Mesenchymal stem cell (in vitro differentiated cells and primary cell): ENCODE measurements at regions not wholly inside any gene's neighbourhood (a gene's known extent, or its start where the extent isn't known, plus 50 kb on each side); places are given as distances from the start of the nearest gene placed in this dataset.
"Not testable (repeated sequence)": the region's sequence is repeated elsewhere in the genome, so short reads cannot be mapped to it uniquely, and the experiment has no call there.

Experiments used
- DNase-seq: peaks from one replicate; pipeline ENCODE4 v3.0.0-alpha.2; 2013
- H2AFZ ChIP-seq: one replicate; pipeline ENCODE4 v1.6.1; 2013; ENCODE audit warnings: low read depth, mild to moderate bottlenecking, control low read depth, inconsistent platforms, low read length, moderate library complexity
- H2AK5ac ChIP-seq: 2 replicates; pipeline ENCODE4 v1.6.1; 2013; ENCODE audit warnings: low read length, moderate library complexity, mild to moderate bottlenecking, inconsistent platforms; ENCODE audit not compliant: severe bottlenecking
- H2BK120ac ChIP-seq: one replicate; pipeline ENCODE4 v1.6.1; 2013; ENCODE audit warnings: low read depth, mild to moderate bottlenecking, inconsistent platforms, low read length, moderate library complexity
- H2BK12ac ChIP-seq, 2 experiments: one replicate each; pipeline ENCODE4 v1.6.1; 2013; ENCODE audit warnings: inconsistent platforms in 2 of 2, low read length in 2 of 2, mild to moderate bottlenecking in 2 of 2, moderate library complexity in 2 of 2, control low read depth in 1 of 2
- H2BK15ac ChIP-seq: one replicate; pipeline ENCODE4 v1.6.1; 2013; ENCODE audit warnings: mild to moderate bottlenecking, low read depth, inconsistent platforms; ENCODE audit not compliant: poor library complexity, severe bottlenecking
- H2BK5ac ChIP-seq: 2 replicates; pipeline ENCODE4 v1.6.1; 2013; ENCODE audit warnings: low read depth, mild to moderate bottlenecking, low read length, control low read depth, inconsistent platforms; ENCODE audit not compliant: poor library complexity, severe bottlenecking
- H3K14ac ChIP-seq, 2 experiments: one replicate each; pipeline ENCODE4 v1.6.1; 2013; ENCODE audit warnings: inconsistent platforms in 2 of 2, low read length in 2 of 2, control low read depth in 1 of 2, mild to moderate bottlenecking in 1 of 2, moderate library complexity in 1 of 2
- H3K18ac ChIP-seq, 2 experiments: one replicate each; pipeline ENCODE4 v1.6.1; 2013; ENCODE audit warnings: inconsistent platforms in 2 of 2, low read length in 2 of 2, control low read depth in 1 of 2, low read depth in 1 of 2, mild to moderate bottlenecking in 1 of 2
- H3K23ac ChIP-seq, 2 experiments: one replicate each; pipeline ENCODE4 v1.6.1; 2013; ENCODE audit warnings: inconsistent platforms in 2 of 2, low read length in 2 of 2, mild to moderate bottlenecking in 2 of 2, moderate library complexity in 2 of 2, control low read depth in 1 of 2
- H3K27ac ChIP-seq: 2 replicates; pipeline ENCODE4 v1.5.1; 2013; ENCODE audit warnings: mild to moderate bottlenecking, moderate library complexity, low read length, control low read depth, inconsistent platforms; ENCODE audit not compliant: poor library complexity, severe bottlenecking
- H3K27me3 ChIP-seq, 2 experiments: 2 replicates each; pipeline versions ENCODE4 v1.6.1 to v1.7.0; 2013; ENCODE audit warnings: low read length in 2 of 2, mild to moderate bottlenecking in 2 of 2, moderate library complexity in 2 of 2, control low read depth in 1 of 2, inconsistent platforms in 1 of 2; ENCODE audit not compliant: control insufficient read depth in 1 of 2, insufficient read depth in 1 of 2
- H3K36me3 ChIP-seq, 2 experiments: 2 replicates each; pipeline versions ENCODE4 v1.6.1 to v1.7.0; 2013; ENCODE audit warnings: low read length in 2 of 2, control low read depth in 1 of 2, inconsistent platforms in 1 of 2, low read depth in 1 of 2, mild to moderate bottlenecking in 1 of 2; ENCODE audit not compliant: insufficient read depth in 2 of 2, control insufficient read depth in 1 of 2
- H3K4ac ChIP-seq, 2 experiments: one replicate each; pipeline ENCODE4 v1.6.1; 2013; ENCODE audit warnings: inconsistent platforms in 2 of 2, low read length in 2 of 2, mild to moderate bottlenecking in 2 of 2, moderate library complexity in 2 of 2, control low read depth in 1 of 2, low read depth in 1 of 2
- H3K4me1 ChIP-seq: 2 replicates; pipeline ENCODE4 v1.6.1; 2013; ENCODE audit warnings: low read depth, low read length, control low read depth; ENCODE audit not compliant: control insufficient read depth, insufficient read depth
- H3K4me2 ChIP-seq: 2 replicates; pipeline ENCODE4 v1.6.1; 2013; ENCODE audit warnings: low read length, mild to moderate bottlenecking, inconsistent platforms; ENCODE audit not compliant: poor library complexity, severe bottlenecking
- H3K4me3 ChIP-seq, 2 experiments: 2 replicates each; pipeline versions ENCODE4 v1.5.1 to v1.7.0; 2013; ENCODE audit warnings: low read length in 2 of 2, mild to moderate bottlenecking in 2 of 2, control low read depth in 1 of 2, low read depth in 1 of 2; ENCODE audit not compliant: insufficient read depth in 1 of 2
- H3K79me1 ChIP-seq: replicated peaks from 2 replicates; pipeline ENCODE4 v1.6.1; 2013; ENCODE audit warnings: mild to moderate bottlenecking, control low read depth, low read length, inconsistent platforms; ENCODE audit not compliant: poor library complexity, severe bottlenecking
- H3K9ac ChIP-seq: 2 replicates; pipeline ENCODE4 v1.7.0; 2013; ENCODE audit warnings: mild to moderate bottlenecking, low read length, moderate library complexity
- H3K9me3 ChIP-seq: 2 replicates; pipeline ENCODE4 v1.7.0; 2013; ENCODE audit warnings: mild to moderate bottlenecking, low read length; ENCODE audit not compliant: control insufficient read depth
- H4K8ac ChIP-seq: one replicate; pipeline ENCODE4 v1.6.1; 2013; ENCODE audit warnings: inconsistent platforms, mild to moderate bottlenecking, low read length, moderate library complexity
- H4K91ac ChIP-seq: one replicate; pipeline ENCODE4 v1.6.1; 2013; ENCODE audit warnings: mild to moderate bottlenecking, low read length, inconsistent platforms
- WGBS: methylation state at CpG from one replicate; pipeline ENCODE4 v1.1.7; 2013; ENCODE audit warnings: mixed read lengths; 5-methylcytosine and 5-hydroxymethylcytosine counted together

GRCh38 chr15:24146251-24146650 is 459.1 kb upstream of the NDN start:
- no peak for DNase-seq
- Histone ChIP-seq H3K4ac (no peak overlapping the region), H4K8ac (no peak overlapping the region), H2BK120ac (no peak overlapping the region), H3K4me2 (no peak overlapping the region), H2BK15ac (no peak overlapping the region), H3K79me1 (no peaks in the 10 kb centered on the region), H2BK5ac (no peak overlapping the region), H3K23ac (no peak overlapping the region), H3K27me3 (no peaks in the 10 kb centered on the region), H4K91ac (no peak overlapping the region), H2AK5ac (no peak overlapping the region), H3K4me1 (no peaks in the 10 kb centered on the region), H3K27ac (no peak overlapping the region), H3K14ac (no peak overlapping the region), H2AFZ (no peak overlapping the region), H3K9ac (no peak overlapping the region), H3K36me3 (no peaks in the 10 kb centered on the region), H3K18ac (no peak overlapping the region), H3K9me3 (no peaks in the 10 kb centered on the region), H2BK12ac (no peak overlapping the region), H3K4me3 (no peak overlapping the region)
- WGBS, result 54% methylated on average over 1 of the region's 2 CpGs

GRCh38 chr15:24150542-24150941 is 463.4 kb upstream of the NDN start:
- Histone ChIP-seq H4K8ac (no peak overlapping the region), H2BK15ac (no peak overlapping the region), H2BK120ac (no peak overlapping the region), H3K27me3 (no peaks in the 10 kb centered on the region), H3K4ac (no peak overlapping the region), H3K9me3 (no peaks in the 10 kb centered on the region), H3K4me2 (no peak overlapping the region), H4K91ac (no peak overlapping the region), H2BK12ac (no peak overlapping the region), H3K79me1 (no peaks in the 10 kb centered on the region), H2BK5ac (no peak overlapping the region), H3K4me1 (no peaks in the 10 kb centered on the region), H3K4me3 (no peak overlapping the region), H3K9ac (no peak overlapping the region), H3K23ac (no peak overlapping the region), H3K18ac (no peak overlapping the region), H2AK5ac (no peak overlapping the region), H3K14ac (no peak overlapping the region), H2AFZ (no peak overlapping the region), H3K27ac (no peak overlapping the region), H3K36me3 (no peaks in the 10 kb centered on the region)
- 100% methylated on average over 1 of the region's 2 CpGs for WGBS
- DNase-seq, result no peak

- H3K4me2 ChIP-seq, H2BK15ac ChIP-seq, H2BK120ac ChIP-seq, H2BK12ac ChIP-seq, H3K4me1 ChIP-seq, H4K91ac ChIP-seq, H2AFZ ChIP-seq, H4K8ac ChIP-seq, H2BK5ac ChIP-seq, H3K9me3 ChIP-seq, DNase-seq, H3K18ac ChIP-seq, H3K23ac ChIP-seq, H3K9ac ChIP-seq, H3K27me3 ChIP-seq, H3K4me3 ChIP-seq, H3K4ac ChIP-seq, H3K14ac ChIP-seq, H3K36me3 ChIP-seq, H3K27ac ChIP-seq, H3K79me1 ChIP-seq, H2AK5ac ChIP-seq: not testable (repeated sequence)
- WGBS, result 47% methylated on average over 1 of the region's 1 CpG
Observed at GRCh38 chr15:24158306-24158705, 471.2 kb upstream of the NDN start.

GRCh38 chr15:24165512-24165911 is 478.4 kb upstream of the NDN start:
- not testable (repeated sequence) for H3K4me2 ChIP-seq, H2AFZ ChIP-seq, H2BK15ac ChIP-seq, H3K4me3 ChIP-seq, H3K27ac ChIP-seq, DNase-seq, H3K27me3 ChIP-seq, H3K79me1 ChIP-seq, H4K91ac ChIP-seq, H3K9me3 ChIP-seq, H3K36me3 ChIP-seq, H2BK12ac ChIP-seq, H2BK120ac ChIP-seq, H3K23ac ChIP-seq, H3K9ac ChIP-seq, H3K18ac ChIP-seq, H4K8ac ChIP-seq, H3K14ac ChIP-seq, H2BK5ac ChIP-seq, H3K4me1 ChIP-seq, H2AK5ac ChIP-seq, H3K4ac ChIP-seq
- 64% methylated on average over 2 of the region's 3 CpGs for WGBS
